H9 (cell line): ENCODE measurements at regions not wholly inside any gene's neighbourhood (a gene's known extent, or its start where the extent isn't known, plus 50 kb on each side); places are given as distances from the start of the nearest gene placed in this dataset.

Experiments used
- DNase-seq: peaks from one replicate; pipeline ENCODE4 v3.0.0-alpha.2; 2017
- H2AFZ ChIP-seq: one replicate; pipeline ENCODE4 v1.6.1; 2013; ENCODE audit warnings: mild to moderate bottlenecking, low read length, control low read depth, moderate library complexity
- H2AK5ac ChIP-seq: 2 replicates; pipeline ENCODE4 v1.6.1; 2013; ENCODE audit warnings: low read length, control low read depth, mixed read lengths; ENCODE audit not compliant: insufficient read length
- H2BK120ac ChIP-seq: one replicate; pipeline ENCODE4 v1.6.1; 2013; ENCODE audit warnings: low read depth, mild to moderate bottlenecking, low read length, control low read depth, inconsistent platforms; ENCODE audit not compliant: poor library complexity, severe bottlenecking
- H2BK12ac ChIP-seq: 2 replicates; pipeline ENCODE4 v1.6.1; 2013; ENCODE audit warnings: low read length, control low read depth, mixed read lengths, low read depth; ENCODE audit not compliant: insufficient read length
- H2BK15ac ChIP-seq: 2 replicates; pipeline ENCODE4 v1.6.1; 2013; ENCODE audit warnings: low read depth, low read length, control low read depth
- H2BK20ac ChIP-seq: one replicate; pipeline ENCODE4 v1.6.1; 2013; ENCODE audit warnings: low read depth, mild to moderate bottlenecking, low read length, control low read depth, inconsistent platforms; ENCODE audit not compliant: poor library complexity, severe bottlenecking
- H2BK5ac ChIP-seq: 2 replicates; pipeline ENCODE4 v1.6.1; 2013; ENCODE audit warnings: low read length, control low read depth, mixed read lengths; ENCODE audit not compliant: insufficient read length
- H3K14ac ChIP-seq: 2 replicates; pipeline ENCODE4 v1.6.1; 2013; ENCODE audit warnings: low read length, control low read depth; ENCODE audit not compliant: insufficient read depth
- H3K18ac ChIP-seq: 2 replicates; pipeline ENCODE4 v1.6.1; 2013; ENCODE audit warnings: low read depth, mild to moderate bottlenecking, mixed read lengths, low read length, control low read depth; ENCODE audit not compliant: insufficient read length
- H3K23ac ChIP-seq: 2 replicates; pipeline ENCODE4 v1.6.1; 2013; ENCODE audit warnings: low read length, control low read depth, mixed read lengths, low read depth; ENCODE audit not compliant: insufficient read length
- H3K23me2 ChIP-seq: 2 replicates; pipeline ENCODE4 v1.6.1; 2013; ENCODE audit warnings: low read depth, mild to moderate bottlenecking, mixed read lengths, low read length, control low read depth; ENCODE audit not compliant: insufficient read length, poor library complexity, severe bottlenecking
- H3K27ac ChIP-seq: 2 replicates; pipeline ENCODE4 v1.5.1; 2013; ENCODE audit warnings: low read length, control low read depth, mixed read lengths, low read depth; ENCODE audit not compliant: insufficient read length
- H3K27me3 ChIP-seq: 2 replicates; pipeline ENCODE4 v1.6.1; 2013; ENCODE audit warnings: low read length, control low read depth, inconsistent platforms; ENCODE audit not compliant: insufficient read depth
- H3K4ac ChIP-seq: 2 replicates; pipeline ENCODE4 v1.6.1; 2013; ENCODE audit warnings: low read depth, mild to moderate bottlenecking, control low read depth, inconsistent platforms, low read length, moderate library complexity
- H3K4me1 ChIP-seq: 2 replicates; pipeline ENCODE4 v1.6.1; 2013; ENCODE audit warnings: low read length, control low read depth, inconsistent platforms; ENCODE audit not compliant: insufficient read depth
- H3K4me2 ChIP-seq: 2 replicates; pipeline ENCODE4 v1.6.1; 2013; ENCODE audit warnings: low read length, control low read depth, mixed read lengths; ENCODE audit not compliant: insufficient read length, insufficient read depth
- H3K56ac ChIP-seq: 2 replicates; pipeline ENCODE4 v1.6.1; 2013; ENCODE audit warnings: low read depth, mild to moderate bottlenecking, mixed read lengths, low read length, control low read depth; ENCODE audit not compliant: insufficient read length
- H3K79me1 ChIP-seq: 2 replicates; pipeline ENCODE4 v1.6.1; 2013; ENCODE audit warnings: low read depth, mild to moderate bottlenecking, moderate library complexity, low read length, control low read depth, inconsistent platforms; ENCODE audit not compliant: insufficient read depth, poor library complexity, severe bottlenecking
- H3K79me2 ChIP-seq: 2 replicates; pipeline ENCODE4 v1.6.1; 2013; ENCODE audit warnings: low read length, control low read depth, inconsistent platforms; ENCODE audit not compliant: insufficient read depth
- H3K9ac ChIP-seq: 2 replicates; pipeline ENCODE4 v1.6.1; 2013; ENCODE audit warnings: low read length, control low read depth, mixed read lengths; ENCODE audit not compliant: insufficient read length; ENCODE audit errors: extremely low read depth
- H3K9me3 ChIP-seq: one replicate; pipeline ENCODE4 v1.6.1; 2013; ENCODE audit warnings: low read depth, low read length, inconsistent platforms; ENCODE audit not compliant: control insufficient read depth
- H3T11ph ChIP-seq: one replicate; pipeline ENCODE4 v1.6.1; 2013; ENCODE audit warnings: mild to moderate bottlenecking, low read length, control low read depth, inconsistent platforms
- H4K20me1 ChIP-seq: one replicate; pipeline ENCODE4 v1.6.1; 2013; ENCODE audit not compliant: control insufficient read depth, insufficient read length, insufficient read depth
- H4K5ac ChIP-seq: 2 replicates; pipeline ENCODE4 v1.6.1; 2013; ENCODE audit warnings: low read depth, mild to moderate bottlenecking, mixed read lengths, low read length, control low read depth; ENCODE audit not compliant: insufficient read length
- H4K8ac ChIP-seq: replicated peaks from 2 replicates; pipeline ENCODE4 v1.6.1; 2013; ENCODE audit warnings: low read length, control low read depth, mixed read lengths, low read depth; ENCODE audit not compliant: insufficient read length
- H4K91ac ChIP-seq: 2 replicates; pipeline ENCODE4 v1.6.1; 2013; ENCODE audit warnings: low read depth, mild to moderate bottlenecking, moderate library complexity, mixed read lengths, low read length, control low read depth; ENCODE audit not compliant: insufficient read length
- H3K27ac Mint-ChIP-seq, 3 experiments: 2 replicates in 2 of 3; 3 replicates in 1 of 3; pipeline ENCODE4 v1.8.0; 2020 to 2021; ENCODE audit warnings: mixed read lengths in 3 of 3, mild to moderate bottlenecking in 1 of 3, moderate library complexity in 1 of 3
- H3K27me3 Mint-ChIP-seq: 2 replicates; pipeline ENCODE4 v1.8.0; 2021; ENCODE audit warnings: low read depth, mild to moderate bottlenecking, moderate library complexity, mixed read lengths
- H3K36me3 Mint-ChIP-seq, 3 experiments: 2 replicates in 2 of 3; 3 replicates in 1 of 3; pipeline ENCODE4 v1.8.0; 2020 to 2021; ENCODE audit warnings: low read depth in 3 of 3, mixed read lengths in 3 of 3; ENCODE audit not compliant: insufficient read depth in 1 of 3
- H3K4me1 Mint-ChIP-seq, 2 experiments: 2 replicates each; pipeline ENCODE4 v1.8.0; 2020; ENCODE audit warnings: mixed read lengths in 2 of 2
- H3K4me3 Mint-ChIP-seq, 2 experiments: 2 replicates in 1 of 2; 3 replicates in 1 of 2; pipeline ENCODE4 v1.8.0; 2020 to 2021; ENCODE audit warnings: mild to moderate bottlenecking in 2 of 2, mixed read lengths in 2 of 2, moderate library complexity in 1 of 2
- H3K9me3 Mint-ChIP-seq, 2 experiments: 2 replicates in 1 of 2; 3 replicates in 1 of 2; pipeline ENCODE4 v1.8.0; 2020; ENCODE audit warnings: mild to moderate bottlenecking in 2 of 2, mixed read lengths in 2 of 2, moderate library complexity in 1 of 2
- CTCF ChIP-seq: fragments of 200-600 bp; sonication (generic); conservative IDR thresholded peaks from 3 replicates; pipeline ENCODE4 v1.8.0; 2021; ENCODE audit warnings: antibody characterized with exemption, mild to moderate bottlenecking

GRCh38 chr4:74547042-74547441 is 102.1 kb downstream of the AREG start:
- no peak overlapping the region for H3K14ac ChIP-seq
- H4K91ac ChIP-seq = no peak overlapping the region
- H3K56ac ChIP-seq = no peak overlapping the region
- no peak overlapping the region for H3K4me2 ChIP-seq
- no peaks in the 10 kb centered on the region for H3K9me3 ChIP-seq
- H3K9ac ChIP-seq = no peak overlapping the region
- H2AFZ ChIP-seq = no peak overlapping the region
- H2BK120ac ChIP-seq = no peak overlapping the region
- no peaks in the 10 kb centered on the region for H3K27me3 ChIP-seq
- H2BK12ac ChIP-seq = no peak overlapping the region
- H2BK5ac ChIP-seq = no peak overlapping the region
- H2BK15ac ChIP-seq = no peak overlapping the region
- H3K4me1 ChIP-seq = peaks cover 2% of the 10 kb centered on the region; the same call in 1 of the 2 replicates
- H3K18ac ChIP-seq = no peak overlapping the region
- H3T11ph ChIP-seq = no peak overlapping the region
- no peak overlapping the region for H2AK5ac ChIP-seq
- no peak overlapping the region for H3K23ac ChIP-seq
- no peaks in the 10 kb centered on the region for H3K23me2 ChIP-seq
- Mint-ChIP-seq H3K4me1 (peaks cover 9 to 16% of the 10 kb centered on the region in 2 experiments), H3K4me3 (no peak overlapping the region), H3K27me3 (no peaks in the 10 kb centered on the region), H3K27ac (no peak overlapping the region), H3K36me3 (no peaks in the 10 kb centered on the region), H3K9me3 (no peaks in the 10 kb centered on the region)
- no peak overlapping the region for H2BK20ac ChIP-seq
- H4K5ac ChIP-seq = no peak overlapping the region
- no peaks in the 10 kb centered on the region for H3K79me2 ChIP-seq
- H4K8ac ChIP-seq = no peak overlapping the region
- H3K79me1 ChIP-seq = no peaks in the 10 kb centered on the region
- no peak for TF ChIP-seq CTCF
- H3K27ac ChIP-seq = no peak overlapping the region
- DNase-seq = no peak
- no peaks in the 10 kb centered on the region for H4K20me1 ChIP-seq
- H3K4ac ChIP-seq = no peak overlapping the region
